ENCODE measurements at regions not wholly inside any gene's neighbourhood (a gene's known extent, or its start where the extent isn't known, plus 50 kb on each side); places are given as distances from the start of the nearest gene placed in this dataset.

GRCh38 chr7:156028521-156028920 is 216.3 kb upstream of the SHH start:
- H3K9me3 Mint-ChIP-seq (ENCODE audit: low read depth, unreplicated experiment), result peaks cover 2% of the 10 kb centered on the region
- no peak overlapping the region for H3K27ac Mint-ChIP-seq (ENCODE audit: unreplicated experiment)
- BruUV-seq (replicated peaks), result no TSS peak
- intact Hi-C loops (cut with micrococcal nuclease; ENCODE audit: unreplicated experiment), result no loop called here
- no peaks in the 10 kb centered on the region for H3K36me3 Mint-ChIP-seq (ENCODE audit: insufficient read depth, unreplicated experiment)
- no peaks in the 10 kb centered on the region for H3K4me1 Mint-ChIP-seq (ENCODE audit: low read depth, unreplicated experiment)
- CTCF ChIA-PET, result no interaction called here
- no peaks in the 10 kb centered on the region for H3K27me3 Mint-ChIP-seq (ENCODE audit: unreplicated experiment)
- DNase-seq, result no peak
- no peak for TF ChIP-seq CTCF (IDR thresholded peaks at IDR 0.05; ENCODE audit: unreplicated experiment)
- H3K4me3 Mint-ChIP-seq (ENCODE audit: low read depth, unreplicated experiment), result no peak overlapping the region

GRCh38 chr7:156027821-156028220 is 215.6 kb upstream of the SHH start:
- intact Hi-C loops (cut with micrococcal nuclease; ENCODE audit: unreplicated experiment), result no loop called here
- CTCF ChIA-PET, result no interaction called here
- no peak overlapping the region for H3K27ac Mint-ChIP-seq (ENCODE audit: unreplicated experiment)
- H3K9me3 Mint-ChIP-seq (ENCODE audit: low read depth, unreplicated experiment), result peaks cover 2% of the 10 kb centered on the region
- DNase-seq, result no peak
- H3K4me1 Mint-ChIP-seq (ENCODE audit: low read depth, unreplicated experiment), result no peaks in the 10 kb centered on the region
- TF ChIP-seq CTCF (IDR thresholded peaks at IDR 0.05; ENCODE audit: unreplicated experiment), result no peak
- H3K36me3 Mint-ChIP-seq (ENCODE audit: insufficient read depth, unreplicated experiment), result no peaks in the 10 kb centered on the region
- no peaks in the 10 kb centered on the region for H3K27me3 Mint-ChIP-seq (ENCODE audit: unreplicated experiment)
- no TSS peak for BruUV-seq (replicated peaks)
- no peak overlapping the region for H3K4me3 Mint-ChIP-seq (ENCODE audit: low read depth, unreplicated experiment)

- H3K36me3 Mint-ChIP-seq (ENCODE audit: insufficient read depth, unreplicated experiment), result no peaks in the 10 kb centered on the region
- H3K27ac Mint-ChIP-seq (ENCODE audit: unreplicated experiment), result no peak overlapping the region
- DNase-seq, result no peak
- no peaks in the 10 kb centered on the region for H3K27me3 Mint-ChIP-seq (ENCODE audit: unreplicated experiment)
- no peak overlapping the region for H3K4me3 Mint-ChIP-seq (ENCODE audit: low read depth, unreplicated experiment)
- intact Hi-C loops (cut with micrococcal nuclease; ENCODE audit: unreplicated experiment), result no loop called here
- BruUV-seq (replicated peaks), result no TSS peak
- CTCF ChIA-PET, result no interaction called here
- TF ChIP-seq CTCF (IDR thresholded peaks at IDR 0.05; ENCODE audit: unreplicated experiment), result no peak
- H3K4me1 Mint-ChIP-seq (ENCODE audit: low read depth, unreplicated experiment), result no peaks in the 10 kb centered on the region
- H3K9me3 Mint-ChIP-seq (ENCODE audit: low read depth, unreplicated experiment), result no peaks in the 10 kb centered on the region
These were observed 214.3 kb upstream of the SHH start for GRCh38 chr7:156026603-156027002.

- Mint-ChIP-seq H3K27me3 (ENCODE audit: unreplicated experiment) (no peaks in the 10 kb centered on the region), H3K4me3 (ENCODE audit: low read depth, unreplicated experiment) (no peak overlapping the region), H3K36me3 (ENCODE audit: insufficient read depth, unreplicated experiment) (no peaks in the 10 kb centered on the region), H3K27ac (ENCODE audit: unreplicated experiment) (no peak overlapping the region), H3K9me3 (ENCODE audit: low read depth, unreplicated experiment) (no peaks in the 10 kb centered on the region), H3K4me1 (ENCODE audit: low read depth, unreplicated experiment) (no peaks in the 10 kb centered on the region)
- CTCF ChIA-PET, result no interaction called here
- intact Hi-C loops (cut with micrococcal nuclease; ENCODE audit: unreplicated experiment), result no loop called here
- DNase-seq, result no peak
- no peak for TF ChIP-seq CTCF (IDR thresholded peaks at IDR 0.05; ENCODE audit: unreplicated experiment)
- no TSS peak for BruUV-seq (replicated peaks)
These were observed 213.9 kb upstream of the SHH start for GRCh38 chr7:156026076-156026600.
